Transverse colon (tissue), 4 donors: ENCODE measurements at regions not wholly inside any gene's neighbourhood (a gene's known extent, or its start where the extent isn't known, plus 50 kb on each side); places are given as distances from the start of the nearest gene placed in this dataset.

Experiments
- EP300 ChIP-seq: sonication (generic); formaldehyde crosslinking; IDR thresholded peaks from one replicate; pipeline ENCODE4 v1.6.1; 2017; ENCODE audit warnings: antibody characterized with exemption, low read depth
- POLR2A ChIP-seq: fragments of 450-650 bp; IDR thresholded peaks from one replicate; pipeline ENCODE4 v1.6.1; 2016; ENCODE audit warnings: antibody characterized with exemption, mild to moderate bottlenecking, moderate library complexity
- POLR2AphosphoS5 ChIP-seq, 3 donors: sonication (generic); formaldehyde crosslinking; IDR thresholded peaks; one replicate each; pipeline ENCODE4 v1.6.1; 2016; ENCODE audit warnings: antibody characterized with exemption in 3 of 3
- TF ChIP-seq, protein P1 (sequence below), 5 experiments: fragments of 200-600 bp in 3 of 5; fragments of 450-650 bp in 2 of 5; sonication (generic) in 3 of 5; IDR thresholded peaks; 1 replicate in 2 of 5; 2 replicates in 3 of 5; pipeline ENCODE4 v1.5.1; 2016 to 2017; ENCODE audit warnings: antibody characterized with exemption in 5 of 5, inconsistent platforms in 3 of 5, mild to moderate bottlenecking in 2 of 5, moderate library complexity in 1 of 5

DNA sequence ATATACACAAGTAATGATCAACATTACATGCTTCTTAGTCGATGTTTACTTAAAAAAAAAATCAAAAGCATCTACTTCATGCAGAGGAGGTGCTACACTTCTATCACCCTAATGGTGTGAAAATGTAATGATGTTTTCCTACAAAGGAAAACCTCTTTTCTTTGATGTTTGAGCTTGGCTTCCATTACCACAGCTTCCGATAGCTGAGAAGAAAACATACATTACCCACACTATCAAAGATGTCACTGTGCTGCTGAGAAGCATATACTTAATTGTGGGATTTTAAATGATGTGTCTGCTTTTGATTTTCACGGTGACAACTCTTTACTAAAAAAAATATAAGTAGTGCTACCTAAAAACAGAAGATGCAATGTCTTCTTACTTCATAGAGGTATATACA lies 200.2 kb upstream of the PHF14 start:
- TF ChIP-seq EP300 (no peak), POLR2A (no peak), POLR2AphosphoS5 (IDR thresholded peaks at IDR 0.05) (no peak)
- TF ChIP-seq, protein P1, sequence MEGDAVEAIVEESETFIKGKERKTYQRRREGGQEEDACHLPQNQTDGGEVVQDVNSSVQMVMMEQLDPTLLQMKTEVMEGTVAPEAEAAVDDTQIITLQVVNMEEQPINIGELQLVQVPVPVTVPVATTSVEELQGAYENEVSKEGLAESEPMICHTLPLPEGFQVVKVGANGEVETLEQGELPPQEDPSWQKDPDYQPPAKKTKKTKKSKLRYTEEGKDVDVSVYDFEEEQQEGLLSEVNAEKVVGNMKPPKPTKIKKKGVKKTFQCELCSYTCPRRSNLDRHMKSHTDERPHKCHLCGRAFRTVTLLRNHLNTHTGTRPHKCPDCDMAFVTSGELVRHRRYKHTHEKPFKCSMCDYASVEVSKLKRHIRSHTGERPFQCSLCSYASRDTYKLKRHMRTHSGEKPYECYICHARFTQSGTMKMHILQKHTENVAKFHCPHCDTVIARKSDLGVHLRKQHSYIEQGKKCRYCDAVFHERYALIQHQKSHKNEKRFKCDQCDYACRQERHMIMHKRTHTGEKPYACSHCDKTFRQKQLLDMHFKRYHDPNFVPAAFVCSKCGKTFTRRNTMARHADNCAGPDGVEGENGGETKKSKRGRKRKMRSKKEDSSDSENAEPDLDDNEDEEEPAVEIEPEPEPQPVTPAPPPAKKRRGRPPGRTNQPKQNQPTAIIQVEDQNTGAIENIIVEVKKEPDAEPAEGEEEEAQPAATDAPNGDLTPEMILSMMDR (IDR thresholded peaks at IDR 0.05) = no peak
